Lung (tissue), 11 donors: ENCODE measurements at regions not wholly inside any gene's neighbourhood (a gene's known extent, or its start where the extent isn't known, plus 50 kb on each side); places are given as distances from the start of the nearest gene placed in this dataset.

Experiments
- ATAC-seq: fragments of 200-7000 bp; cut with Tn5 transposase; one replicate; pipeline ENCODE4 v1.9.1; 2020; ENCODE audit warnings: moderate number of reproducible peaks; ENCODE audit not compliant: insufficient read depth, low FRiP score
- DNase-seq, 3 donors: peaks; one replicate each; pipeline ENCODE4 v3.0.0-alpha.2; 2013 to 2017
- H3K27ac ChIP-seq, 2 donors: one replicate each; pipeline ENCODE4 v1.5.1; 2013; ENCODE audit warnings: mild to moderate bottlenecking in 2 of 2, moderate library complexity in 2 of 2, control low read depth in 1 of 2, inconsistent platforms in 1 of 2, low read depth in 1 of 2, low read length in 1 of 2
- H3K27me3 ChIP-seq, 3 donors: one replicate each; pipeline ENCODE4 v1.5.1; 2013; ENCODE audit warnings: low read length in 2 of 3; ENCODE audit not compliant: control insufficient read depth in 3 of 3, insufficient read depth in 3 of 3
- H3K36me3 ChIP-seq, 4 donors: one replicate each; pipeline ENCODE4 v1.5.1; 2013; ENCODE audit warnings: low read length in 4 of 4, mild to moderate bottlenecking in 1 of 4, moderate library complexity in 1 of 4; ENCODE audit not compliant: control insufficient read depth in 4 of 4, insufficient read depth in 4 of 4
- H3K4me1 ChIP-seq, 5 donors: one replicate each; pipeline ENCODE4 v1.5.1; 2013; ENCODE audit warnings: low read length in 5 of 5, mild to moderate bottlenecking in 2 of 5, moderate library complexity in 1 of 5; ENCODE audit not compliant: control insufficient read depth in 5 of 5, insufficient read depth in 5 of 5
- H3K4me3 ChIP-seq: one replicate; pipeline ENCODE4 v1.5.1; 2013; ENCODE audit warnings: mild to moderate bottlenecking, control low read depth, moderate library complexity
- H3K9ac ChIP-seq, 2 donors: one replicate each; pipeline ENCODE4 v1.5.1; 2013; ENCODE audit warnings: low read length in 2 of 2, control low read depth in 1 of 2; ENCODE audit not compliant: insufficient read depth in 1 of 2
- H3K9me3 ChIP-seq, 4 donors: one replicate each; pipeline ENCODE4 v1.5.1; 2013; ENCODE audit warnings: low read length in 3 of 4, mild to moderate bottlenecking in 1 of 4, moderate library complexity in 1 of 4; ENCODE audit not compliant: control insufficient read depth in 4 of 4, insufficient read depth in 3 of 4
- WGBS, 2 donors: extraction: QIAGEN DNeasy Blood & Tissue Kit; methylation state at CpG; one replicate each; pipeline ENCODE4 v1.1.7; 2013; 5-methylcytosine and 5-hydroxymethylcytosine counted together
- TF ChIP-seq, protein P1 (sequence below): IDR thresholded peaks from 2 replicates; pipeline ENCODE4 v1.5.1; 2012; ENCODE audit warnings: mild to moderate bottlenecking; ENCODE audit errors: control extremely low read depth, extremely low read depth
- donor health status: control.
- donor health status: control.
- donor health status: Bipolar disorder and iron deficiency.
- donor health status: healthy.
- donor health status: DM: yes; HTN: yes; CAD: no.

DNA sequence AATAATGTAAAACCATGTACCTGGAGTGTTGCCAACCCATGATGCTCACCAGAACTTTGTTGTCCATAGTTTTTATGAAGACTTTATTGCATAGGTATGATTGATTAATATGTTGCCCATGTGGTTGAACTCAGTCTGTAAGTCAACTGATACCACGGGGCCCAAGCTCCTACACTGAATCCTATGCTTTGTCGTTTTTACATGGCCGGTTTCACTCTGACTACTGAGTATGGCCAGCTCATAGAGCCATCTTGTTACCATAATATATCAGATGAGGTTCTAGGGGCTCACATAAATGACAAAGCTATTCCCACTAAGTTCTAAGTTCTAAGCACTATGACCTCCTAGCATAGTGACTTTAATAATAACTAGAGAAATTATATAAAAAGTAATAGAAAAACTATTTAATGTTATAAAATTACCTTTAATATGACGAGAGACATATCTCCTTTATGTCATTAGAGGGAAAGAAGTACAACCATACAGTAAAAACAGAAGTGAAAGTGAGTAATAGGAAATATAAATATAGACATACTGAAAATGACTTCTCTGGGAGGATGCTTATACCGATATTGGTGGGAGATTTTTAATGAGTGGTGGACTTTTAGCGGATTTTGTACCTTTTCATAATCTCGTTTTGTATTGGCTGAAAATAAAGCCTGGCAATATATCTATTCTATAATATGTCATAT lies 983.4 kb upstream of the PRMT6 start:
- H3K27me3 ChIP-seq = no peaks in the 10 kb centered on the region
- no peak overlapping the region for H3K9ac ChIP-seq
- no peak overlapping the region for H3K27ac ChIP-seq
- H3K9me3 ChIP-seq = no peaks in the 10 kb centered on the region
- H3K4me1 ChIP-seq = no peaks in the 10 kb centered on the region
- H3K36me3 ChIP-seq = no peaks in the 10 kb centered on the region
- ATAC-seq (no peak), DNase-seq (no peak)
- TF ChIP-seq, protein P1, sequence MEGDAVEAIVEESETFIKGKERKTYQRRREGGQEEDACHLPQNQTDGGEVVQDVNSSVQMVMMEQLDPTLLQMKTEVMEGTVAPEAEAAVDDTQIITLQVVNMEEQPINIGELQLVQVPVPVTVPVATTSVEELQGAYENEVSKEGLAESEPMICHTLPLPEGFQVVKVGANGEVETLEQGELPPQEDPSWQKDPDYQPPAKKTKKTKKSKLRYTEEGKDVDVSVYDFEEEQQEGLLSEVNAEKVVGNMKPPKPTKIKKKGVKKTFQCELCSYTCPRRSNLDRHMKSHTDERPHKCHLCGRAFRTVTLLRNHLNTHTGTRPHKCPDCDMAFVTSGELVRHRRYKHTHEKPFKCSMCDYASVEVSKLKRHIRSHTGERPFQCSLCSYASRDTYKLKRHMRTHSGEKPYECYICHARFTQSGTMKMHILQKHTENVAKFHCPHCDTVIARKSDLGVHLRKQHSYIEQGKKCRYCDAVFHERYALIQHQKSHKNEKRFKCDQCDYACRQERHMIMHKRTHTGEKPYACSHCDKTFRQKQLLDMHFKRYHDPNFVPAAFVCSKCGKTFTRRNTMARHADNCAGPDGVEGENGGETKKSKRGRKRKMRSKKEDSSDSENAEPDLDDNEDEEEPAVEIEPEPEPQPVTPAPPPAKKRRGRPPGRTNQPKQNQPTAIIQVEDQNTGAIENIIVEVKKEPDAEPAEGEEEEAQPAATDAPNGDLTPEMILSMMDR = no peak
- WGBS, 2 donors = 72 to 79% methylated on average over 7 of the region's 7 CpGs
- H3K4me3 ChIP-seq = no peak overlapping the region

GRCh38 chr1:106080608-106081325 lies 975.7 kb upstream of the PRMT6 start:
- Histone ChIP-seq H3K4me1 (no peaks in the 10 kb centered on the region), H3K9me3 (peaks cover 0 to 7% (median 0%) of the 10 kb centered on the region in 4 donors), H3K27ac (no peak overlapping the region), H3K36me3 (no peaks in the 10 kb centered on the region), H3K9ac (no peak overlapping the region), H3K4me3 (no peak overlapping the region), H3K27me3 (no peaks in the 10 kb centered on the region)
- peak; percentile 13 to 38 (median 32) for DNase-seq
- no peak for ATAC-seq
- WGBS, 2 donors = 19 to 33% methylated on average over 41 of the region's 41 CpGs
- TF ChIP-seq, protein P1 = no peak

- Histone ChIP-seq H3K27me3 (no peaks in the 10 kb centered on the region), H3K4me1 (peaks cover 0 to 6% (median 0%) of the 10 kb centered on the region in 5 donors), H3K4me3 (no peak overlapping the region), H3K27ac (no peak overlapping the region), H3K9ac (no peak overlapping the region), H3K36me3 (no peaks in the 10 kb centered on the region), H3K9me3 (no peaks in the 10 kb centered on the region)
- ATAC-seq = no peak
- 62 to 70% methylated on average over 2 of the region's 2 CpGs for WGBS, 2 donors
- peak; percentile 30 to 91 (median 89) for DNase-seq
- TF ChIP-seq, protein P1 = no peak
These were observed 945.4 kb upstream of the PRMT6 start for GRCh38 chr1:106111044-106111443.
